OCI-LY7 (cell line): ENCODE measurements at regions not wholly inside any gene's neighbourhood (a gene's known extent, or its start where the extent isn't known, plus 50 kb on each side); places are given as distances from the start of the nearest gene placed in this dataset.

Experiments
- CTCF ChIP-seq: fragments of 200-600 bp; sonication (generic); conservative IDR thresholded peaks from 2 replicates; pipeline ENCODE4 v1.5.1; 2014; ENCODE audit warnings: mild to moderate bottlenecking, antibody characterized with exemption, low read length, moderate library complexity, mixed read lengths
- EZH2phosphoT487 ChIP-seq: fragments of 200-600 bp; sonication (generic); IDR thresholded peaks from 2 replicates; pipeline ENCODE4 v1.6.1; 2018; ENCODE audit warnings: low read depth, borderline replicate concordance, mild to moderate bottlenecking, mixed run types, antibody characterized with exemption, low read length, moderate library complexity, mixed read lengths

GRCh38 chr2:225911019-225911418, 511.5 kb downstream of the NYAP2 start:
- TF ChIP-seq EZH2phosphoT487 (no peak), CTCF (no peak)
